ENCODE measurements at regions not wholly inside any gene's neighbourhood (a gene's known extent, or its start where the extent isn't known, plus 50 kb on each side); places are given as distances from the start of the nearest gene placed in this dataset.
A peak's percentile ranks its signal among the peaks of the same experiment; 100 is the strongest.

DNA sequence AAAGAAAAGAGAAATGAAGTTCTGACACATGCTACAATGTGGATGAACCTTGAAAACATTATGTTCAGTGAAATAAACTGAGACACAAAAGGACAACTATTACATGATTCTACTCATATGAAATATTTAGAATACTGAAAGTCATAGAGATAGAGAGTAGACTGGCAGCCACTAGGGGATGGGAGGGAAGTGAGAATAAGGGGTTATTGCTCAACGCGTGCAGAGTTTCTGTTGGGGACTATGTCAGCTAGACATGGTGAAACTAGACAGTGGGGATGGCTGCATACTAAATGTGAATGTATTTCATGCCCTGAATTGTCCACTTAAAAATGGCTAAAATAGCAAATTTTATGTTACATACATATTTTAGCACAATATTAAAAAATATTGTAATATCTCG lies 108.7 kb upstream of the ATL2 start:
- Histone ChIP-seq H3K4me1 (ENCODE audit: control insufficient read depth, insufficient read depth, low read length) (peaks cover 7% of the 10 kb centered on the region; the same call in 1 of the 2 replicates), H4K20me1 (ENCODE audit: control insufficient read depth, insufficient read depth) (no peaks in the 10 kb centered on the region; the same call in 1 of the 2 replicates), H2AFZ (ENCODE audit: control insufficient read depth, low read depth, low read length) (no peak overlapping the region), H3K9ac (ENCODE audit: control insufficient read depth, insufficient read depth, low read length) (no peak overlapping the region), H3K27me3 (replicated peaks in 1 of 2; ENCODE audit: control insufficient read depth in 2 of 2, insufficient read depth in 2 of 2, low read length in 1 of 2) (no peaks in the 10 kb centered on the region), H3K4me3 (no peak overlapping the region), H3K27ac (ENCODE audit: control insufficient read depth, insufficient read depth) (no peak overlapping the region), H3K36me3 (ENCODE audit: control insufficient read depth in 2 of 2, insufficient read depth in 2 of 2, low read length in 1 of 2) (no peaks in the 10 kb centered on the region), H3K9me3 (replicated peaks; ENCODE audit: control insufficient read depth, insufficient read depth, low read length) (peaks cover 2% of the 10 kb centered on the region), H3K79me2 (ENCODE audit: control insufficient read depth, insufficient read depth, low read length) (no peaks in the 10 kb centered on the region), H3K4me2 (ENCODE audit: control insufficient read depth, insufficient read depth) (no peak overlapping the region)
- in situ Hi-C loops (cut with MboI) (no loop called here), intact Hi-C loops (cut with micrococcal nuclease; ENCODE audit: unreplicated experiment) (no loop called here)
- ChIA-PET RAD21 (ENCODE audit: unreplicated experiment) (interaction anchor here (0.7 to 1.6 kb wide), 3 partner anchors 20 to 48 kb away, joined by 3 to 4 read pairs (median 3); no protein-coding TSS in a partner anchor), CTCF (interaction anchor here (1.9 kb wide), 1 partner anchor 23 kb away, joined by 5 read pairs; no protein-coding TSS in a partner anchor), SMC1A (ENCODE audit: uncharacterized antibody, unreplicated experiment) (interaction anchor here (1.1 to 1.4 kb wide), 3 partner anchors 15 to 23 kb away, joined by 3 to 5 read pairs (median 3); no protein-coding TSS in a partner anchor), POLR2A (no interaction called here)
- WGBS (ENCODE audit: insufficient coverage, insufficient replicate concordance, low lambda C conversion rate, missing lambda C conversion rate), result 30% methylated on average over 3 of the region's 3 CpGs
- ATAC-seq (peak; percentile 99), DNase-seq (ENCODE audit: low read depth, low spot score) (peak; percentile 20), FAIRE-seq (peak; percentile 54)
- TF ChIP-seq CREB1 (IDR thresholded peaks at IDR 0.05; ENCODE audit: low read depth), result 0 out of 2 replicates have a peak, but pooled peaks have one; percentile 12
- TF ChIP-seq IRF4 (IDR thresholded peaks at IDR 0.05; ENCODE audit: low read depth, low read length), result peak; percentile 65; the same call in 1 of the 2 replicates
- TF ChIP-seq HDAC6 (IDR thresholded peaks at IDR 0.05; ENCODE audit: unreplicated experiment), result no peak
- peak; percentile 52 for TF ChIP-seq JUNB (IDR thresholded peaks at IDR 0.05)
- peak; percentile 32; the same call in 1 of the 2 replicates for TF ChIP-seq RUNX3 (IDR thresholded peaks at IDR 0.05; ENCODE audit: low read length)
- TF ChIP-seq, protein P1, sequence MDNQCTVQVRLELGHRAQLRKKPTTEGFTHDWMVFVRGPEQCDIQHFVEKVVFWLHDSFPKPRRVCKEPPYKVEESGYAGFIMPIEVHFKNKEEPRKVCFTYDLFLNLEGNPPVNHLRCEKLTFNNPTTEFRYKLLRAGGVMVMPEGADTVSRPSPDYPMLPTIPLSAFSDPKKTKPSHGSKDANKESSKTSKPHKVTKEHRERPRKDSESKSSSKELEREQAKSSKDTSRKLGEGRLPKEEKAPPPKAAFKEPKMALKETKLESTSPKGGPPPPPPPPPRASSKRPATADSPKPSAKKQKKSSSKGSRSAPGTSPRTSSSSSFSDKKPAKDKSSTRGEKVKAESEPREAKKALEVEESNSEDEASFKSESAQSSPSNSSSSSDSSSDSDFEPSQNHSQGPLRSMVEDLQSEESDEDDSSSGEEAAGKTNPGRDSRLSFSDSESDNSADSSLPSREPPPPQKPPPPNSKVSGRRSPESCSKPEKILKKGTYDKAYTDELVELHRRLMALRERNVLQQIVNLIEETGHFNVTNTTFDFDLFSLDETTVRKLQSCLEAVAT (IDR thresholded peaks at IDR 0.05), result no peak
- TF ChIP-seq PKNOX1 (IDR thresholded peaks at IDR 0.05), result peak; percentile 42; the same call in 1 of the 2 replicates
- peak; percentile 88 for TF ChIP-seq SPI1 (IDR thresholded peaks at IDR 0.05; ENCODE audit: borderline replicate concordance, insufficient read depth, low read depth, low read length)
- peak in 2 of 3 experiments; percentile 26 to 36; a peak in 2 of 6 replicates for TF ChIP-seq CTCF (IDR thresholded peaks at IDR 0.05 in 2 of 3, conservative IDR thresholded peaks at IDR 0.05 in 1 of 3; ENCODE audit: control insufficient read depth in 2 of 3, extremely low read depth in 1 of 3, insufficient read depth in 1 of 3, low read depth in 3 of 3, low read length in 3 of 3)
- TF ChIP-seq CEBPB (IDR thresholded peaks at IDR 0.05; ENCODE audit: borderline replicate concordance in 1 of 2, low read depth in 2 of 2, low read length in 2 of 2), result peak; percentile 61 to 75; a peak in 2 of 4 replicates
- peak; percentile 67 to 74; a peak in 2 of 4 replicates for TF ChIP-seq BHLHE40 (IDR thresholded peaks at IDR 0.05; ENCODE audit: borderline replicate concordance in 1 of 2, low read depth in 2 of 2, low read length in 1 of 2)
- peak; percentile 28; the same call in 1 of the 2 replicates for TF ChIP-seq CREM (IDR thresholded peaks at IDR 0.05; ENCODE audit: low read depth)
- no peak for TF ChIP-seq EP300 (IDR thresholded peaks at IDR 0.05; ENCODE audit: borderline replicate concordance in 1 of 2, control insufficient read depth in 1 of 2, low read depth in 2 of 2, low read length in 2 of 2)
- no TSS peak for BruUV-seq (replicated peaks)
